GM21529 (cell line): ENCODE measurements at regions not wholly inside any gene's neighbourhood (a gene's known extent, or its start where the extent isn't known, plus 50 kb on each side); places are given as distances from the start of the nearest gene placed in this dataset.

ENCODE experiments used
- ATAC-seq: cut with Tn5 transposase; IDR thresholded peaks from one replicate; pipeline ENCODE4 v1.9.1; 2021; ENCODE audit not compliant: unreplicated experiment

GRCh38 chr7:15782656-15783055, 96.2 kb upstream of the MEOX2 start:
- ATAC-seq, result no peak

- no peak for ATAC-seq
Measured at GRCh38 chr7:15781944-15782343, 95.5 kb upstream of the MEOX2 start.

DNA sequence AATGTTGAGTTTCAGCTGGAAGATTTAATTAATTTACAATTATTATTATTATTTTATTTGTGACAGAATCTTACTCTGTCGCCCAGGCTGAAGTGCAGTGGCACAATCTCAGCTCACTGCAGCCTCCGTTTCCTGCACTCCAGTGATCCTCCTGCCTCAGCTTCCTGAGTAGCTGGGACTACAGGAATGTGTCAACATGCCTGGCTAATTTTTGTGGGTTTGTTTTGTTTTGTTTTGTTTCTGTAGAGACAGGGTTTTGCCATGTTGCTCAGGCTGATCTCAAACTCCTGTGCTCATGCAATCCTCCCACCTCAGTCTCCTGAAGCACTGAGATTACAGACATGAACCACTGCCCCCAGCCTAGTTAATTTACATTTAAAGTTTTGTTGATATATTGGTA, 93.8 kb upstream of the MEOX2 start:
- ATAC-seq, result no peak

GRCh38 chr7:15778191-15778590, 91.7 kb upstream of the MEOX2 start:
- ATAC-seq, result no peak

- ATAC-seq, result no peak
Measured at GRCh38 chr7:15765753-15766152, 79.3 kb upstream of the MEOX2 start.

DNA sequence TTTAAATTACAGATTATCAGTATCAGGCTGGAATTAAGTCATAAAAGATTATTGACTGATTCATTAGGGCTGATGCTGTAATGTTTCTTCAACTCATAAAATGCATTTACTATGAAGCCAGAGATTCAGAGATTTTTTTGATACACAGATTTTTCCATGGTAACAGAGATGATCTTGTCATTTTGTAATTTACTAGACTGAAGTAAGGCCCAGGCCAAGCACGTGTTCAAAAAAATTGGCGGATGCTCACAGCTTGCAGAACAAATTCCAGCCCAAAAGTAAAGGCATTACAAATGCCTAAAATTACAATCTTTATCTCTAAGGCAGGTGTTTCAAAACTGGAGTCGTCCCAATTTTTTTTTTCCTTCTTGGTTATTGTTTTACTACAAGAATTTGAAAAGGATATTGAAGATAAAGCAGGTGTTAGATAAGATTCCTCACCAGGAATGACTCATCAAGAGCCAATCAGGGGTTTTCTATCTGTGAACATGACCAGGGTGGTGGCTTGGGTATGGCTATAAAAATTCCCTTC, 78.4 kb upstream of the MEOX2 start:
- no peak for ATAC-seq

- no peak for ATAC-seq
Measured at GRCh38 chr7:15764010-15764409, 77.5 kb upstream of the MEOX2 start.

DNA sequence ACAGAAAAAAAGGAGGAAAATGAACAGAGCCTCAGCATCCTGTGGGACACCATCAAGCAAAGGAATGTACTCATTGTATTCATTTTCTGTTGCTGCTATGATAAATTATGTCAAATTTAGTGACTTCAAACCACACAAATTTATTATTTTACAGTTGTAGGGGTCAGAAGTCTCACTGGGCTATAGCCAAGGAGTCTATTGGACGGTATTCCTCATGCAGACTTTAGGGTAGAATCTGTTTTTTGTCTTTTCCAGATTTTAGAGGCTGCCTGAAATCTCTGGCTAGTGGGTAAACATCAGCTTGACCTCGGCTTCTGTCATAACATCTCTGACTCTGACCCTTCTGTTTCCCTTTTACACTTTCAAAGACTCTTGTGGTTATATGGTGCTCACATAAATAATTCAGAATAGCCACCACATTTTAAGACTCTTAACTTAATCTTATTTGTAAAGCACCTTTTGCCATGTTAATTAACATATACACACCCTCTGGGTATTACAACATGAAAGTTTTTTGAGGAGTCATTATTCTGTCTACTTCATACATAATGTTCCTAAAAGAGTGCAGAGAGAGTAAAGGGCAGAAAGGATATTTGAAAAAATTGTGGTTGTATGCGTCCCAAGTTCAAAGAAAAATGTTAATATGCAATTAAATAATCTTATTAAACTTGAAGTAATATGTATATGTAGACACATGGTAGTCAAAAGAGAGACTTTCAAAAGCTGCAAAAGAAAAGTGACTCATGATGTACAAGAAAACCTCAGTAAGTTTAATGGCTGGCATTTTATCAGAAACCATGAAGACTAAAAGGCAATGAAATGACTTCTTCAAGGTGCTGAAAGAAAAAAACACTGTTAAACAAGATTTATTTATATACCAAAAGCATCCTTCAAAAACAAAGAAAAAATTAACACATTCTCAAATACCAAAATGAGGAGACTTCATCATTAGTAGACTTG, 70.8 kb upstream of the MEOX2 start:
- no peak for ATAC-seq

- no peak for ATAC-seq
Measured at GRCh38 chr7:15755061-15755460, 68.6 kb upstream of the MEOX2 start.

GRCh38 chr7:15753887-15754579, 67.5 kb upstream of the MEOX2 start:
- ATAC-seq, result no peak

GRCh38 chr7:15752377-15752776, 65.9 kb upstream of the MEOX2 start:
- ATAC-seq, result no peak

- ATAC-seq, result no peak
Measured at GRCh38 chr7:15751191-15751701, 64.8 kb upstream of the MEOX2 start.

DNA sequence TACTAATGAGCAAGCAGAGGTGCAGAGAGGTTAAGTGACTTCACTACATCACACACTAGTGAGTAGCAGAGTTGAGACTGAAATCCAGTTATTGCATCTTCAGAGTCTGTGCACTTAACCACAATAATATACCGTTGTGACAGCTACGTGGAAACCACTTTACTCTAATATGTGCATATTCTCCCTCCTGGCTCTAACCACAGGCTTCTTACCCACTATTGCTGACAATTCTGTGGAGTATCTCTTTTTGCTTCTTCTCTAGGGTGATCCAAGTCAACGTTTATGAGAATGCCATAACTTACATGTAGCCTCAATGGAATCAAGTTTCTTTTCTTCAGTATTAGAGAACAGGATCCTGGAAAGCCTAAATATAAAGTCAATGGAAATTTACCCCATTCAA, 64.2 kb upstream of the MEOX2 start:
- no peak for ATAC-seq

GRCh38 chr7:15749631-15750030, 63.1 kb upstream of the MEOX2 start:
- no peak for ATAC-seq

- ATAC-seq, result no peak
Measured at GRCh38 chr7:15747712-15748111, 61.2 kb upstream of the MEOX2 start.

DNA sequence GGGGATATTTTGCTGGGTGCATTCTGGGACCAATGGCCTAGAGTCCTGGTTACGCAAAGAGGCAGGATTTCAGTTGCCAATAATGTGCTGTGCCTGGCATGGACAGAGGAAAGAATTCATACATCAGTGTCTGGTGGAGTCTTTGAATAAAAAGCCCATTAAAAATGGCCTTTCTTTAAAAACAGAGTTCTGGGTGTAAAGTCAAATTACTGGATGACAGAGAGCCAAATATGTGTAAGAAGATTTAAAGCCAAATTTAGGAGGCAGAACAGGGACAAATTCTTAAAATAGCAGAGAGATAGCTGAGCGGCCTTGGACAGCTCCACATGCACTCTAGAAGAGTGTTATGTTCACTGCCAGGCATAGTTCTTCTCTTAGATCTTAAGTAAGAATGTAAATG, 60.8 kb upstream of the MEOX2 start:
- no peak for ATAC-seq

GRCh38 chr7:15743926-15744480, 57.5 kb upstream of the MEOX2 start:
- ATAC-seq, result no peak

- no peak for ATAC-seq
Measured at GRCh38 chr7:15737601-15738000, 51.1 kb upstream of the MEOX2 start.
